CD4-positive, alpha-beta T cell treated with Interleukin-15 for 1 hour (primary cell): ENCODE measurements at regions not wholly inside any gene's neighbourhood (a gene's known extent, or its start where the extent isn't known, plus 50 kb on each side); places are given as distances from the start of the nearest gene placed in this dataset.

ENCODE experiments used
- DNase-seq: peaks from one replicate; pipeline ENCODE4 v3.0.0-alpha.2; 2020

DNA sequence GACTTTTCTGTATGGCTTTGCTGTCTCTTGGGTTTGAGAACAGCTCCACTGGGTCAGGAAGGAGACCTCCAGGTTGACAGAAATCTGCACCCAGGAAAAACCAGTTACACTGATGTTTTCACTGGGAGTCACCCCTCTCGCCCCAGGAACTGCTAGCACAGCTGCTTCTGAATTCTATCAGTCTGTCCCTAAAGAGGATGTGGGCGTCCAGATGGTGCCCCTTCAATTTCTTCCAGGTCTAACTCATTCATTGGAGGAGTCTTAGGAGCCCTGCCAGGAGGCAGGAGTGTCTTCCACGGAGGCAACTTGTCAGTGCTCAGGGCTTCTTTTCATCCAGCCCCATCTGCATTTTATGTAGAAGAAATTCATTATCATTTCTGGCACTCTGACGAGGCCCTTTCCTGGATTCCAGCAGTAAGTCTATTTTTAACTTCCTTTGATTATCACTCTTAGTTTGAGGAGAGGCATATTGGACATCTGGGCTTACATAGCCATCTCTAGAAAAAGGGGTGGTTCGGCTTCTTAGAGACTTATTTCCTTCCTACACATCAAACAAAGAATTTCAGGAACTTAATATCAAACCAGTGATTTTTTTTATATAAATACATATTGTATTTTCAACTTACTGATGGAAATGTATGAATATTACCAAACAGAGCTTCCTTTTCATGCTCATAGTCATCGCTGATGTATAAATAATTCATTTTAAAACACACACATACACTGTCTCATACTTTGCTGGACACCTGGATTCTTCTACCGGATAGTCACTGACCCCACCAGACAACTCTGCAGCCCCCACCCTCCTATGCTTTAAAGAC is 148.8 kb downstream of the IRX2 start:
- no peak for DNase-seq

DNA sequence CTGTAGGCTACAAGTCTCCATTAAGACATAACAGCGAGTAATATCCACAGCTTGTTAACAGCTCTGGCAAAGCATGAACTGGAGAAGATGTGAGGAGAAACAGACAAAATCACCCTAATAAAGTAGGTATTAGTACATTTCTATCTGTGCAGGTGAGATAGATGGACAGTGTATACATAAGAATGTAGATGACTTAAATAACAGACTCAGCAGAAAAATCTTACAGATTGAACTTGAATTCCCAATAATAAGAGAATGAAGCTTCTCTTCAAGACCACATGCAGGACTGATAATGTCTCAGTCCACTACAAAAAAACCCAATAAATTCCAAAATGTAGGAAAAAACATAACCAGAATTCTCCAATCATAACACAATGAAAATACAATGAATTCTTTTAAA is 153.0 kb downstream of the IRX2 start:
- DNase-seq: no peak

DNA sequence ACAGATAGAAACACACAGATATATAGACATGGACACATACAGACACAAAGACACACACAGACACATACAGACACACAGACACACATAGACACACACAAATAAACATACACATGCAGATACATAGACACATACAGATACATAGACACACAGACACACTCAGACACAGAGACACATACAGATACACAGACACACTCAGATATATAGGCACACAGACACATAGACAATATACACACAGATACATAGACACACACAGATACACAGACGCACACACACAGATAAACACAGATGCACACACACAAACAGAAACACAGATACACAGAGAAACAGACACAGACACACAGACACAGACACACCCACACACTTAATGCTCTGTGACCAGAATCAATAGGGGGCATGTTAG is 156.8 kb downstream of the IRX2 start:
- DNase-seq: no peak

DNA sequence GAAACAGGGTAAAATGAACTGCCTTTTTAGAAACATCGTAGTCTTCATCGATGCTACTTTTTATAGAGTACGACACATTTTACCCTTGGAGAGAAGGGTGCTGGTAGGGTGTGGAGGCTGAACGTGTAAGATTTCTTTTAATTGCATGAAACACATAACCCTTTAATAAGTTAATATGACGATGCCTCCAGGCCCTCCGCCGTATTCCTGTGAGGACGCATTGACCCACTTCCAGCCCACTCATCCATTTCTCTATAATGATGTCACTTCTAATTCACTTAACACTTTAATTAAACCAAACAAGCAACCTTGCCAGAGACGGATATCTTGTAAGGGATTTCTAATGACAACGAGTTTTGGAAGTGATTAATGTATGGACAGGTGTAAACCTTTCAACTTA is 158.7 kb downstream of the IRX2 start:
- DNase-seq: no peak

DNA sequence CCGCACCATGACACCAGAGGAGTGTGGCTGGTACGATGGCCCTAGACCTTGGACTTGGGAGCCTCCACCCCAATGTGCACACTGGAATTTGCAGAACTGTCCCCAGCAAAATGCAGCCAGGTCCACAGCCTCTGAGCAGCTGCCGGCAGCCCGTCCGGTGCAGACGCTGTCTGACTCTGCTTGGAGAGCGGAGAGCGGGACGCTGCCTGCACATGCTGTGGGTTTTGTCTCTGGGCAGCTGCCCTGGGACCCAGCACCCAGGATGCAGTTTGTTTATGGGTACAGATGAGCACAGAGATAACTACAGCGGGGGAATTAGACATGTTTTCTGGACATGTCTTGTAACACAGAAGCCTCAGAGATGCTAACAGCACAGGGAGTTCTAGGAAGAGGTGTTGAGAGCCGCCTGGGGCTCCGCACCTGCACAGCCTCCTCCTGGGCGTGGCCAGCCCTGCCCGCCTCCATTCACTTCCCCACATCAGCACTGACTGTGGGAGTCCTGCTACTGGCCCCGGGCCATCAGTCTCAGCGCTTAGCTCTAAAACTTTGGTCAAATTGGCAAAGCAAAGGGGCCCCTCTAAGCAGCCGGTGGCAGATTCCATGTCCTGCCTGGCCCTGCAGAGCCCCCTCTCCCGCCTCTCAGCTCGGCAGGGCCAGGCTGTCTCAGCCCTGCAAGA is 159.6 kb downstream of the IRX2 start:
- DNase-seq: no peak

DNA sequence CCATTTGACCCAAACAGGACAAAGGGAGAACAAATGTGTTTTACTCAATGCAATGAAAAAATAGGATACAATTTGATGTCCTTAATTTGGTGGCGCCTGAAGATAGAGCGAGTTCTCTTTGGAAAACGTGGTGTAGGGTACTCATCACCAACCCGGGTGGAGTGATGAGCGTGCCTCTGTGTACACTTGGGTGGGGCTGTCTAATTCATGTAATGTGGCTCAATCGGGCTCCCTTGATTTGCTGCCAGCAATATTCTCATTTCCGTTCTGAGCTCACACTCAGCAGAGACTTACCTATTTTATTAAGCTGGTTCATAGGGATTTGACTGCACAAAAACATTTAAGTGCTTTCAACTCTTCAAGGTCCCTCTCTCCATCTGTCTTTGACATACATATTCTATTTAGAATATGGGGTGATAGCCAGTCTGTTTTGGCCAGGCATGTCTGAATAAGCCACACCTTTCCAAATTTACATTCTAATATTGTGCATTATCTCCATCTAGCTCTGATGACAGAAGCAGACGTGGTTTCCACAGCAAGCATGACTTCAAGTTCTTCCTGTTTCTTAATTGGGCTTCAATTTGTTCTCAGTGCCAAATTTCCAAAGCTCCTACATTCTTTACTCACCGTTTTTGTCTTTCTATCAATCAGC is 162.5 kb downstream of the IRX2 start:
- no peak for DNase-seq

DNA sequence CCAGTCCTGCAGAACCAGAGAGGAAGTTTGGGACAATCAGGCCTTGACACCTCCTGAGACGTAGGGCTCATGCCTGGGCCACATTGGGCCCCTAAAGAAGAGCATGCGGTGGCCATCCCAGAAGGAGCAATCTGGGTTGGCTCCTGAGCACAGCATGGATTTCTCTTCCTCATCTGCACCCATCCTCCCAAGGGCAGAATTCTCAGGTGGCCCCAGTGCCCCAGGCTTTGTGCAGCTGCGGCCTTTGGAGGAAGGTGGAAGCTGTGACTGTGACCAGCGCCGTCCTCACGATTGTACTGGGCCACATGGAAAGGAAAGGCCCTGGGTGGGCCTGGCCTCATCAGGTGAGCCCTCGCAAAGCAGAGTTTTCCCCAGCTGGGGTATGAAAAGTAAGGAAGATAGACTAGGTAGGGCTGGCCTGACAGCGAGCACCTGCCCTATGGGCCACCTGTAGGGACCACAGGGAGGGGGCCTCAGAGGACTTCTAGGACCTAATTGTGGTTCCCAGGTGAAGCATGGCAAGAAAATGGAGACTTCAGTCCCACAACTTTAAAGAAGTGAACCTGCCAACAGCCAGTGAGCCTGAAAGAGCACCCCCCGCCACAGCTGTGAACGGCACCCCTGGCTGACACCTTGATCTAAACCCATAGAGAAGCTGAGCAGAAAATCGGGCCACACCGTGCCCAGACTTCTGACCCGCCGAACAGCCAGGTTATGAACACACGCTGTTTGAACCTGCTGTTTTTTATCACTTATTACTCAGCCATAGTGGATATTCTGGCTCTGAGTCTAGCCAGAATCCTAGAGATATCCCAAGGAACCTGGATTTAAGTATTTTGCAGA is 164.1 kb downstream of the IRX2 start:
- no peak for DNase-seq

DNA sequence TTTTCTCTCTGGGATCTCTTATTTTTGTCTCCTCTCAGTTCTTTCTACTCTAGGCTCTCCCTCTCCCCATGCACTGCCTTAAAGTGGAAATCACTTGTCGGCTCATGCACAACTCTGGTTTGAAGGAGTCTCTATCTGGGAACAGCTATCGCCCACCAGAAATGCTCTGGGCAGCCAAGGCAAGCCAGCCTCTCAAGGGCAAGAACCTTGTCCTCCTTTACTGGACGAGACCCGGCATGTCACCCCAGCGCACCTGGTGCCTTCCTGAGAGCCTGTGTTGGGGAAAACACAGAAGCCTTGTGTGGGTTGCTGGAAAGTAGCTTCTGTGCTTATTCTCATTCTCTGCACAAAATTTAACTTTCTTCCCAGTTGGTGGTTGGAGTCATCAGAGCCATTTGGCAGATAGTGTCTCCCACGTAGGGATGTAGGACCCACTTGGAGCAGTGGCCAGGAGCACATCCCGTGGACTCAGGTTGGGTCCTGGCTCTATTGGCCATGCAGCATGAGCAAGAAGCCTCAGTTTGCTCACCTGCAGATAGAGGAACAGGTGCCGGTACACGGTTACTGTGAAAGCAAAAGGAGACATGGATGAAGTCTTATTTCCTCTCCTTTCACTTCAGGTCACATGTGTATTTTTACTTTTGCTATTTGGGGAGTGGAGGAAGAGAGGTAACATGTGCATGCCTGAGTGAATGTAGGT is 165.3 kb downstream of the IRX2 start:
- DNase-seq: no peak

DNA sequence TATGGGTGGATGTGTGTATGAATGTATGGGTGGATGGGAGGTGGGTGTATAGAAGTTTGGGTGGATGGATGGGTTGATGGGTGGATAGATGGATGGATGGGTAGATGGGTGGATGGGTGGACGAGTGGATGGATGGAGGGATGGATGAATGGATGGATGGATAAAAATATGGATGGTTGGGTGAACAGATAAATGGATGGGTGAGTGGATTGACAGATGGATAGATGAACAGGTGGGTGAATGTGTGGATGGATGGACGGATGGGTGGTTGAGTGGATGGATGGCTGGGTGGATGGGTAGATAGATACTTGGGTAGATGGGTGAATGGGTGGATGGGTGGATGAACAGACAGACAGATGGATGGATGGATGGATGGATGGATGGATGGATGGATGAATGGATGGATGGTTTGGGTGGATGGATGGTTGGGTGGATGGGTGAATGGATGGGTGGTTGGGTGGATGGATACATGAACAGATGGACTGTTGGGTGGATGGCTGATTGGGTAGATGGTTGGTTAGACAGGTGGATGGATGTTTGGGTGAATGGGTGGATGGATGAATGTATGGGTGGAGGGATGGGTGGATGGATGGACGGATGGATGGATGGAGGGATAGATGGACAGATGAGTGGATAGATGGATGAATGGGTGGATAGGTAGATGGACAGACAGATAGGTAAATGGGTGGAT is 166.8 kb downstream of the IRX2 start:
- DNase-seq: no peak

DNA sequence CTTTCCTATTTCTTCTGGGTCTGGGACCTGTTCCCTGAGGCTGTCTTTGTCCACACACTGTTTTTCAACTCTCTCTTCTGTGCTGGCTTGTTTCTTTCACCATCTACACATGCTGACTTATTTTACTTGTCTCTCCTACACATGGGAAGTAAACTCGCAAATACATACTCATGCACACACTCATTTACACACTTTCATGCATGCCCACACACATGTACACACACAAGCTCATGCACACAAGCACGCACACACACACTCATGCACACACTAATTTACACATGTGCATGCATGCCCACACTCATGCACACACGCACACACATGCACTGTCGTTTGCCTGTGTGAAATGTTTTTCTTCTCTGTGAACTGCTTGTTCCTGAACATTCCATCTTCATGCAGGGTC is 169.0 kb downstream of the IRX2 start:
- no peak for DNase-seq

DNA sequence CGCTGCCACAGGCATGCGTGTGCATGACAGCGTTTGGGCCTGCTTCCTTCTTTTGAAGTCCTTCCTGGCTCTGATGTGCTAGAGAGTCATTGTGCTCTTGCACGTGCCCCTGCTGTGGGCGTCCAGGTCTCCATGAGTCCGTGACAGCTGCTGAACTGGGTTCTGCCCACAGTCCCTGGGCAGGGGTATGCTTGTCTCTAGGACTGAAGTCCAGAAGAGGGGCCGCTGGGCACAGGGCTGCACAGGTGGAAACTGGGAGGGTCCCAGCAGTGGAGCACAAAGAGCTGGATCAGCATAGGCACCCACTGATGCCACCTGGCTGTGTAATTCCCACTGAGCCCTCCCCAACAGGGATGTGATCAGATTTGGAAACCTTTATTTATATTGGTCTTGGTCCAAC is 169.4 kb downstream of the IRX2 start:
- DNase-seq: no peak

DNA sequence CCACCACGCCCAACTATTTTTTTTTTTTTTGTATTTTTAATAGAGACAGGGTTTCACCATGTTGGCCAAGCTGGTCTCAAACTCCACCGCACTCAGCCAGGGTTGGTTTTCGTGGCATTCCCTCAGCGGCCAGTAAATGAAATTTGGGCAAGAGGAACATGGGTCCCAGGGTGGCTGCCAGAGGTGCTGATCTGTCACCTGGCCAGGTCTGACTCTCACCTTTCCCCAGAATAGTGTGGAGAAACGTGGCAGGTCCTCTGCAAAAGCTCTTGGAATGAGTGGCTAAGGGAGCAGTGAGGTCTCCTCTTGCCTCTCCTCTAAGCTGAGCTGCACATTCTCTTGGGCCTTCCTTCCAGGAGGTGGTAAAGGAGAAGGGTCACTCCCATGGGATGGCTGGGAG is 170.1 kb downstream of the IRX2 start:
- no peak for DNase-seq

DNA sequence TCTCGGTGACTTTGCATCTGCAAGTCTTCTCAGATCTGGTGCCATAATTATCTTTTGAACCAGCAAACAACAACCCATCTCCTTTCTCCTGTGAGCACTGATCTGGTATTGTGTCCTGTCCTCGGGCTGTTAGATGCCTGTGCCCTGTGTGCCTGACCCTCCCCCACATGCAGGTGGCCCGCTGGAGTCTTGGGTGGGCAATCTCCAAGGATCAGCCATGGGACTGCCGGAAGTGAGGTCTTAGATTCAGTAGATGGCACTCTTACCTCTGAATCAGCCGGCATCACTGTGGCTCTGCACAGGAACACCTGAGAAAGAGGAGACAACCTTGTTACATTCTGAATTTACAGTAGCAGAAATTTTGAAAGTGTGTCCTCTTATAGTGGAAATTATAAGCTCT is 172.4 kb downstream of the IRX2 start:
- no peak for DNase-seq

DNA sequence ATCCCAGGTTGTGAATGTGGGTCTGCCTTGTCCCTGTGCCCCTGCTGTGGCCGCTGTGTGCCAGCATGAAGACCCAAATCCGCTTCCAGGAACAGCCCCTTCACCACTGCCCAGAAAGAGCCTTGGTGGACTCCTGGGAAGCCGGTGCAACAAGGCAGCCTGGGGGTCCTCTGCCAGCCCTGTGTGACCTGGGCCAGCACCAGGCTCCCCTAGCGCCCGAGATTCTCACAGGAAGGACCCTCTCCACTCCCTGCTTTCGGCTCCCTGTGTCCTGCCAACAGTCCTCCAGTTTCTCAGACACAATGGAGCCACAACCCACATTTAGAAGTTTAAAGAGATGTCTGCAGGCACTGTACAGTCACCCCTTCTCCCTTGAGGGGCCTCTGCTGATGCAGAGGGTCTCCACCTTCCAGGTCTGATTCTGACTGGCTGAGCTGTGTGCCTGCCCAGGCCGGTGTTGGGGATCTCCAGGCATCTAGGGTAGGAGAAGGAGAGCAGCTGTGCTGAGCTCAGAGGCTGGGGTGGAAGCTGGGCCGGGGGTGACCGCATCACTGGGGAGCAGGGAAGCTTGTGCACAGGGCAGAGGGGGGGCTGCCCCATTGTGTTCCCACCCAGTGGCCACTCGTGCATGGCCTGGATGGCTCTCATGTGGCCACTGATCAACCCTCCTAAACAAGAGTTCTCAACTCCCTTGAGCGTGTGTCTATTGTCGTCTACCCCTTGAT is 174.0 kb downstream of the IRX2 start:
- no peak for DNase-seq

DNA sequence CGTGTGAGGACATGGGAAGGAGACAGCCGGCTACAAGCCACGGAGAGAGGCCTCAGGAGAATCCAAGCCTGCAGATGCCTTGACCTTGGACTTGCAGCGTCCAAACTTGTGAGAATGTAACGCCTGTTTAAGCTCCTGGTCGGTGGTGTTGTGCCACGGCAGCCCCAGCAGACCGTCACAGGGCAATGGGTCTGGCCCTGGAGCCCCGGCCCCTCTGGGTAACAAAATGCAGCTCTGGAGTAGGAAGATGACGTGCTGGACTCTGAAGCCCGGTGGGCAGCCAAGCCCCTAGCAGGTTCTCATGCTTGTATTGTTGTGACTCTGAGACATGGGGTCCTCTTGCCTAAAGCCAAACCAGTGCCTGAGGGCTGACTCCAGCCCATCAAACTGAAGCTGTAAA is 174.7 kb downstream of the IRX2 start:
- no peak for DNase-seq

DNA sequence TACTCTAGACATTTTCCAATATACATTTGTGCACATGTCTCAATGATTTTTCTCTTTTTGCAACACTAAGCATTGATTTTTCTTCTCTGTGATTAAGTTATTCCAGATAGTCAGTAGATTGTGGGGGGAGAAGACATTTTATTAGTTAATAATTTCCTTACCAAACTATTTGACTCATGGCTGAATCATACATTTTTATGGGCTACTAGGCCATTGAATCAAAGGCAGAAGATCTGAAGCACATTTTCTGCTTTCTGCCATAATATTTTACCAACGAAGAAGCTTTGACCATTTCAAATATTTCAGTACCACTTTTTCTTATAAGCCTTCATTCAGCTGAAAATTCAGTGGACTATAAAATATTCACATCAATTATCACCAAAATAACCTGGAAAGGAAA is 175.6 kb downstream of the IRX2 start:
- no peak for DNase-seq

DNA sequence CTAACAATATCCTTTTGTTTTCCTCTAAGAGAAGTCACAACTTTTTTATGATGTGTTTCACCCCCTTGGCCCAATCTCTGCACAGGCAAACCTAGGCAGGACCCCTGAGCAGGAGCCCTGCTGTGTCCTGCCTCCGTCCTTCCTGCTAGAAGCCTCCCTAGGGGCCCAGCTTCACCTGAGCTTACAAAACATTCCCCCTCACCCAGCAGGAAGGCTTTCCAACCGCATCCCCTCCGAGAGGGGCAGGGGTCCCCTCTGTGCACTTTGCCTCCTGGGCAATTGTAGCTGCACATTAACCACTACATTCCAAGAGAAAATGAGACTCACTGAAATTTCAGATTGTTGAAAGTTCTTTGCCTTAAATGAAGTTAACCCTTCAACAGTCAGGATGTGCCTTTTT is 176.2 kb downstream of the IRX2 start:
- no peak for DNase-seq

DNA sequence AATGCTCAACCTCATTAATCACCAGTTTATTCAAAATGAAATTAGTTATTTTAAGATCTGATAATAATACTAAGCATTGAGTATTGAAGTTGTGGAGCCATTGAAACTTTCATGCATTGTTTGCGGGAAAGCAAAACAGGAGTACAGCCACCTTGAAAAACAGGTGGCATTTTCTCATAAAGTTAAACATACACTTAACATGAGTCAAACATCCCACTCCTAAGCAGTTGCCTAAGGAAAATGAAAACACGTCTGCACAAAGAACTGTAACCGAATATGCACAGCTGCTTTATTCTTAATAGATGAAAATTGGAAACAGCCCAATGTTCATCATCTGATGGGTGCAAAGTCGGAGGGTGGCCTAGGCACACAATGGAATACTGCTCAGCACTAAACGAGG is 177.3 kb downstream of the IRX2 start:
- DNase-seq: no peak

DNA sequence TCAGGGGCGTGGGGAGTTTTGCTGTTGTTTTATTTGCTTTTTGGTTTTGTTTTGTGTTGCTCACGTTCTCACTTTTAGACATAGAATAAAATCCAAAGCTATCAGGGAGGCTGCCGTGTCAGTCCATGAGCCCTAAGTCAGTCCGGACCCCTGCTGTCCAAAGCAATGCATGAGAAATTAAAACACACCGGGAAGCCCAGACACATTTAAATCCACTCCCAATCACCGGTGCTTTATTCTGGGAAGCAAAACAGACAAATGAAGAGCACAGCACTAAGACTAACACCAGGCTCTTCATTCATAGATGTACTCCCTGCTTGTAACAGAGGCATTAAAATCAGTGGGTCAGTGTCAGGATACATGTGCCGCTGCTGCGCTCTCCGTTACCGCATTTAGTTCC is 180.9 kb downstream of the IRX2 start:
- no peak for DNase-seq

DNA sequence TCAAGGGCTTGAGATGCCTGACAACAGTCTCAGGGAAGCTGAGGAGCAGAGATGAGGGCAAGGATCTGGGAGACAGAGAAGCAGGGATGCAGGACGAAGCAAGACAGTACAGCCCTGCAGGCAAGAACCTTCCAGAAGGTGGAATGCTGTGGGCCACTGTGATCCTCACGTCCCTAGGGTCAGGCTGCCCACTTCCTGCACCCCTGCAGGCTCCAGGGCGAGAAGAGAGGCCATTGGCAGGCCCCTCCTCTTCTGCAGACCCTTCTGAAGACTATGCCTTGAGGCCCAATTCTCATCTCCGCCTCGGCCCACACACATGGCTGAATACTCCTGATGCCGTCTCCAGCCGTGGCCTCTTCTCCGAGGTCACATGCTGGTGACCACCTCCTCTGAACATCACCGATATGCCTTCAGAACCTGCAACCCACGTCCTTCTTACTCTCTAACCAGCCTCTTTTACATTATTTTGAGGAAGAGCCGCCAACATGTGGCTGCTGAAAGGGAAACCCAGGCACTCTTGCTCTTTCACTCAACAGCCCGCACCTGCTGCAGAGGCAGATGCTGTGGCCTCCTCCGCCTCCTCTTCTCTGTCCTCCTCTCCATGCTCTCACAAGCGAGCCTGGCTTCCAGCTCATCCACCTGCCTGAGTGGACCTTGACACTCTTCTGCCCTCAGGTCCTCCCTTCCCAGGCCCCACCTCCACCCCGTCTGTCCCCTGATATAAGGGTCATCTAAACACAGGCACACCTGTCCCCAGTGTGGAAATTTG is 181.5 kb downstream of the IRX2 start:
- no peak for DNase-seq

DNA sequence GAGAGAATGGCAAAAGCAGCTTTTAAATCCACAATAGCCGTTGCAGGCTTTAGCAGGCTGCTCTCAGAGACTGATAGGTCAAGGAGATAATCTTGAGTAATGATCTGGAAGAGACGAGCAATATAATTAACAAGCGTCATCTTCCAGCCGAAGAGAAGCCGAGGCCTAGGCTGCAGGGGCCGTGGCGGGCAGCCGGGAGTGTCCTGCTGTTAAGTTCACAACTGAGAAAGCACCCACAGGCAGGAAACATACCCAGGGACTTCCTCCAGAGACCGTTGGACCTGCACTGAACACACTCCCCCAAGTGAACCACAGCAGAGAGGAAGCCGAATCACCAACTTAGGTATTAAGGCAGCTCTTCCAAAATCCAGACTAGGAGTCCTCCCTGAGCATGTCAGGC is 182.3 kb downstream of the IRX2 start:
- no peak for DNase-seq
